ENCODE measurements at regions not wholly inside any gene's neighbourhood (a gene's known extent, or its start where the extent isn't known, plus 50 kb on each side); places are given as distances from the start of the nearest gene placed in this dataset.
"Not testable (repeated sequence)": the region's sequence is repeated elsewhere in the genome, so short reads cannot be mapped to it uniquely, and the experiment has no call there.

DNA sequence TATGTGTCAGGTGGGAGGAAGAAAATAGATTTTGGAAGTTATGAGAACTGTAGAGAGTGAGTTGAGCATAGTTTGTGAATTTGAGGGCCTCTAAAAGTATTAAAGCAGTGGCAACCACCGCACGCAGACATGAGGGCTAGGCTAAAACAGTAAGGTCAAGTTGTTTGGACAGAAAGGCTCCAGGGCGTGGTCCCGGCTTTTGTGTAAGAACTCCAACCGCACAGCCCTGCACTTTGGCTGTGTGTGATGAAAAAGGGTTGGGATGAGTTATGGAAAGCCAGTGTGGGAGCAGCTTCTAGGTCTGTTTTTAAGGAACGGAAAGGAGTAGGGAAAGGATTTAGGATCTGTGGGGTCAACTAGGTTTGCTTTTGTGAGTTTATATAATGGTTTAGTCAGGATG is 50.5 kb upstream of the SERPINE2 start:
- TF ChIP-seq, protein P1, sequence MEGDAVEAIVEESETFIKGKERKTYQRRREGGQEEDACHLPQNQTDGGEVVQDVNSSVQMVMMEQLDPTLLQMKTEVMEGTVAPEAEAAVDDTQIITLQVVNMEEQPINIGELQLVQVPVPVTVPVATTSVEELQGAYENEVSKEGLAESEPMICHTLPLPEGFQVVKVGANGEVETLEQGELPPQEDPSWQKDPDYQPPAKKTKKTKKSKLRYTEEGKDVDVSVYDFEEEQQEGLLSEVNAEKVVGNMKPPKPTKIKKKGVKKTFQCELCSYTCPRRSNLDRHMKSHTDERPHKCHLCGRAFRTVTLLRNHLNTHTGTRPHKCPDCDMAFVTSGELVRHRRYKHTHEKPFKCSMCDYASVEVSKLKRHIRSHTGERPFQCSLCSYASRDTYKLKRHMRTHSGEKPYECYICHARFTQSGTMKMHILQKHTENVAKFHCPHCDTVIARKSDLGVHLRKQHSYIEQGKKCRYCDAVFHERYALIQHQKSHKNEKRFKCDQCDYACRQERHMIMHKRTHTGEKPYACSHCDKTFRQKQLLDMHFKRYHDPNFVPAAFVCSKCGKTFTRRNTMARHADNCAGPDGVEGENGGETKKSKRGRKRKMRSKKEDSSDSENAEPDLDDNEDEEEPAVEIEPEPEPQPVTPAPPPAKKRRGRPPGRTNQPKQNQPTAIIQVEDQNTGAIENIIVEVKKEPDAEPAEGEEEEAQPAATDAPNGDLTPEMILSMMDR (IDR thresholded peaks at IDR 0.05; ENCODE audit: poor library complexity): not testable (repeated sequence)
- not testable (repeated sequence) for TF ChIP-seq EZH2 (IDR thresholded peaks at IDR 0.05; ENCODE audit: borderline replicate concordance); EZH2phosphoT487 (IDR thresholded peaks at IDR 0.05; ENCODE audit: low read depth, severe bottlenecking, unreplicated experiment)

Measured in hepatocyte (in vitro differentiated cells).